ENCODE measurements at regions not wholly inside any gene's neighbourhood (a gene's known extent, or its start where the extent isn't known, plus 50 kb on each side); places are given as distances from the start of the nearest gene placed in this dataset.

DNA sequence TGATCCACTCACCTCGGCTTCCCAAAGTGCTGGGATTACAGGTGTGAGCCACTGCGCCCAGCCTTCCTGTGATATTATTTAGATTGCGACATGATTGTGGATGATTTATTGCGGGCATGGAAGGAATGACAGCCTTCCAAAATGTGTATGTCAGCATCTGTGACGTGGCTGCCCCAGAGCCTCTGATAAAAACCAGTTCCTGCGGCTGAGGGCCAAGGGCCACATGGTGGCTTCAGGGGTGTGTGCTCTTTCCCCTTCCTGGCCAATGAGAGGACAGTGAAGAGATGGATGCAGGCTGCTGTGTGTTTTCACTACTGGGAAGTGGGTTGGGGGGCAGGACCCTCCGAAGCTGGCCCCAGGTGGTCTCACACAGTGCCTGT is 57.4 kb upstream of the HGFAC start:
- no peaks in the 10 kb centered on the region for H4K20me1 ChIP-seq (ENCODE audit: insufficient read depth, low read length)
- TF ChIP-seq, protein P1, sequence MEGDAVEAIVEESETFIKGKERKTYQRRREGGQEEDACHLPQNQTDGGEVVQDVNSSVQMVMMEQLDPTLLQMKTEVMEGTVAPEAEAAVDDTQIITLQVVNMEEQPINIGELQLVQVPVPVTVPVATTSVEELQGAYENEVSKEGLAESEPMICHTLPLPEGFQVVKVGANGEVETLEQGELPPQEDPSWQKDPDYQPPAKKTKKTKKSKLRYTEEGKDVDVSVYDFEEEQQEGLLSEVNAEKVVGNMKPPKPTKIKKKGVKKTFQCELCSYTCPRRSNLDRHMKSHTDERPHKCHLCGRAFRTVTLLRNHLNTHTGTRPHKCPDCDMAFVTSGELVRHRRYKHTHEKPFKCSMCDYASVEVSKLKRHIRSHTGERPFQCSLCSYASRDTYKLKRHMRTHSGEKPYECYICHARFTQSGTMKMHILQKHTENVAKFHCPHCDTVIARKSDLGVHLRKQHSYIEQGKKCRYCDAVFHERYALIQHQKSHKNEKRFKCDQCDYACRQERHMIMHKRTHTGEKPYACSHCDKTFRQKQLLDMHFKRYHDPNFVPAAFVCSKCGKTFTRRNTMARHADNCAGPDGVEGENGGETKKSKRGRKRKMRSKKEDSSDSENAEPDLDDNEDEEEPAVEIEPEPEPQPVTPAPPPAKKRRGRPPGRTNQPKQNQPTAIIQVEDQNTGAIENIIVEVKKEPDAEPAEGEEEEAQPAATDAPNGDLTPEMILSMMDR (IDR thresholded peaks at IDR 0.05; ENCODE audit: low read length) = no peak
- TF ChIP-seq EZH2 (IDR thresholded peaks at IDR 0.05; ENCODE audit: borderline replicate concordance, low read length) = no peak
- no peaks in the 10 kb centered on the region for H3K9me3 ChIP-seq (ENCODE audit: low read length)
- no peak overlapping the region for H3K9ac ChIP-seq (ENCODE audit: low read length)
- no peak overlapping the region for H3K4me2 ChIP-seq (ENCODE audit: low read length)
- H3K4me3 ChIP-seq (ENCODE audit: low read depth, low read length, poor library complexity, severe bottlenecking) = no peak overlapping the region
- H3K36me3 ChIP-seq (ENCODE audit: insufficient read depth, low read length) = no peaks in the 10 kb centered on the region
- no peaks in the 10 kb centered on the region for H3F3A ChIP-seq (ENCODE audit: insufficient read depth, low read length)
- no peaks in the 10 kb centered on the region for H3K9me2 ChIP-seq (ENCODE audit: low read depth, low read length)
- no peaks in the 10 kb centered on the region for H3K27me3 ChIP-seq (ENCODE audit: insufficient read depth, low read length)
- no peak overlapping the region for H3K27ac ChIP-seq (ENCODE audit: low read depth, low read length, poor library complexity, severe bottlenecking)
- H2AFZ ChIP-seq (ENCODE audit: low read length) = no peak overlapping the region
- H3K79me2 ChIP-seq (ENCODE audit: insufficient read depth, low read length) = no peaks in the 10 kb centered on the region
- no peaks in the 10 kb centered on the region for H3K4me1 ChIP-seq (ENCODE audit: insufficient read depth, low read length, severe bottlenecking)

DNA sequence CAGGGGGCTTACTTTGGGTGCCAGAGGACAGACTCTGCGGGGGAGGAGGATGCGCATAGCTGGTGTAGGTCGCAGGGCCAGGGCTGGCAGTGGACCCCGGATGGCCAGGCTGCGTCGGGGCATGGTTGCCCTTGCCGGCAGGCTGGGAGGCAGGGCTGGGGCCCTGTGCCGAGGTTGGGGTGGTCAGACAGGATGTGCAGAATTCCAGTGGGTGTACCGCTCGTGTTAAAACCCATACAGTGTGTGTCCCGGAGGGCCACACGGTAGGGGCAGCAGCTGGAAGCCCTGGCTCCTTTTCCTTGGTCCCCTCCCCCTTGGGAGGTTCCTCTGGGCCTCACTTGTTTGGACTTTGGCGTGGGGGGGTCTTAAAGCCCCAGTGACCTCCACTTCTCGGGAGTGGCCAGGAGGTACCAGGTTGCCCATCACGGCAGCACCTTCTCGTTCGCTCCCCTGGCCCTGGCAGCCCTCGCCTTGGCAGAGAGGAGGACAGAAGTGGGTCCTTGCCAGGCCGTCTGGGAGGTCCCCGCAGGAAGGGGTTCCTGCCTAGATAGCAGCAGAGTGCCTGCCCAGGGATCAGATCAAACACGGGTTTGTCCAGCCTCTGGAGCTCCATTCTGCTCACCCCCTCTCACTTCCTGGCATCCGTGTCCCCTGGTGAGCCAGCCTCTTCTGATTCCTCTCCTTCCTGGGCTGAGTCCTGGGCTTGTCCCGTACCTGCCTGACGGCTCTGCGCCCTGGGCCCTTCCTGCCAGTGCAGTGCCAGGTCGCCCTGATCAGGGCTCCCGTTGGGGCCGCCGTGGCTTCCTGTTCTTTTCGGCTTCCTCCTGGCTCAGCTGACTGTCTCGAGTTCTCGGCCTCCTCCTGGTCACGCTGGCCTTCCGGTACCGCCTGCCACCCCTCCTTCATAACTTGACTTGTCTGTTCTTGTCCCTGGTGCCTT is 56.7 kb upstream of the HGFAC start:
- Histone ChIP-seq H3K79me2 (ENCODE audit: insufficient read depth, low read length) (no peaks in the 10 kb centered on the region), H2AFZ (ENCODE audit: low read length) (no peak overlapping the region), H3K27me3 (ENCODE audit: insufficient read depth, low read length) (no peaks in the 10 kb centered on the region), H3K9ac (ENCODE audit: low read length) (no peak overlapping the region), H3K4me3 (ENCODE audit: low read depth, low read length, poor library complexity, severe bottlenecking) (no peak overlapping the region), H3K4me1 (ENCODE audit: insufficient read depth, low read length, severe bottlenecking) (no peaks in the 10 kb centered on the region), H4K20me1 (ENCODE audit: insufficient read depth, low read length) (no peaks in the 10 kb centered on the region), H3K36me3 (ENCODE audit: insufficient read depth, low read length) (no peaks in the 10 kb centered on the region), H3K4me2 (ENCODE audit: low read length) (no peak overlapping the region), H3F3A (ENCODE audit: insufficient read depth, low read length) (no peaks in the 10 kb centered on the region), H3K27ac (ENCODE audit: low read depth, low read length, poor library complexity, severe bottlenecking) (no peak overlapping the region), H3K9me3 (ENCODE audit: low read length) (no peaks in the 10 kb centered on the region), H3K9me2 (ENCODE audit: low read depth, low read length) (no peaks in the 10 kb centered on the region)
- no peak for TF ChIP-seq EZH2 (IDR thresholded peaks at IDR 0.05; ENCODE audit: borderline replicate concordance, low read length)
- TF ChIP-seq, protein P1 (IDR thresholded peaks at IDR 0.05; ENCODE audit: low read length) = no peak

DNA sequence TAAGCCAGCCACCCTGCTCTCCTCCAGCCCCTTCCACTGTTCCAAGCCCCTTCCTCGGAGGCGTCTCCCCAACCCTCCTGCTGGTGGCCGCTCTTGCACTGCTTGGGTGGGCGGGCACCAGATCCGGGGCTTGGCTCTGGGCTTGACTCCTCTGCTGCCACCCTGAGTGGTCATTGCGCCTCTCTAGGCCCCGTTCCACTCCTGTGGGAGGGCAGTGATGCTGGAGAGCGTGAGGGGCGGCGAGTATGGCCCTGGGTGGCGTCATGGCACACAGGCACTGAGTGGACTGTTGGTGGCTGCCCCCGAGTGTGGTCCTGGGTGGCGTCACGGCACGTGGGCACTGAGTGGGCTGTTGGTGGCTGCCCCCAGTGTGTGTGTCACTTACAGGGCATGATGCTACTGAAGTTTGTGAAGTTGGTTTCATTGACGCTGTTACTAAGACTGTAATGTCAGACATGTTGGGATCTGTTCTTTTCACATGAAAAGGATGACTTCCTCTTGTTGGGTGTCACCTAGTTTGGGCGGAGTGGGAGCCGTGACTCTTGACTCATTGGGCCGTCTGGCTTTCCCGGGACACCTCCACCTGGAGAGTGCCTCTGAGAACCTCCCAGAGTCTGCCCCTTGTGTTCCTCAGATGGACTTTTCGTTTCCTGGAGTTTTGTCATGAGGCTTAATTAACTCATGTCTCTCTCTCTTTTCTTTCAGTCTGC is 55.9 kb upstream of the HGFAC start:
- H3F3A ChIP-seq (ENCODE audit: insufficient read depth, low read length) = no peaks in the 10 kb centered on the region
- no peak overlapping the region for H3K9ac ChIP-seq (ENCODE audit: low read length)
- no peak overlapping the region for H3K4me3 ChIP-seq (ENCODE audit: low read depth, low read length, poor library complexity, severe bottlenecking)
- H3K9me3 ChIP-seq (ENCODE audit: low read length) = no peaks in the 10 kb centered on the region
- H3K4me1 ChIP-seq (ENCODE audit: insufficient read depth, low read length, severe bottlenecking) = no peaks in the 10 kb centered on the region
- H4K20me1 ChIP-seq (ENCODE audit: insufficient read depth, low read length) = no peaks in the 10 kb centered on the region
- H3K27me3 ChIP-seq (ENCODE audit: insufficient read depth, low read length) = no peaks in the 10 kb centered on the region
- H2AFZ ChIP-seq (ENCODE audit: low read length) = no peak overlapping the region
- no peak overlapping the region for H3K27ac ChIP-seq (ENCODE audit: low read depth, low read length, poor library complexity, severe bottlenecking)
- H3K4me2 ChIP-seq (ENCODE audit: low read length) = no peak overlapping the region
- no peaks in the 10 kb centered on the region for H3K79me2 ChIP-seq (ENCODE audit: insufficient read depth, low read length)
- TF ChIP-seq EZH2 (IDR thresholded peaks at IDR 0.05; ENCODE audit: borderline replicate concordance, low read length) = no peak
- TF ChIP-seq, protein P1 (IDR thresholded peaks at IDR 0.05; ENCODE audit: low read length) = no peak
- H3K36me3 ChIP-seq (ENCODE audit: insufficient read depth, low read length) = no peaks in the 10 kb centered on the region
- H3K9me2 ChIP-seq (ENCODE audit: low read depth, low read length) = no peaks in the 10 kb centered on the region
